C4-2B (cell line): ENCODE measurements at regions not wholly inside any gene's neighbourhood (a gene's known extent, or its start where the extent isn't known, plus 50 kb on each side); places are given as distances from the start of the nearest gene placed in this dataset.

ENCODE experiments used
- CTCF ChIP-seq: fragments of 450-650 bp; conservative IDR thresholded peaks from 2 replicates; pipeline ENCODE4 v1.5.1; 2017; ENCODE audit warnings: mild to moderate bottlenecking
- ZFX ChIP-seq: fragments of 450-650 bp; IDR thresholded peaks from 2 replicates; pipeline ENCODE4 v1.6.1; 2017

GRCh38 chr3:99425930-99426329, 212.5 kb upstream of the COL8A1 start:
- TF ChIP-seq CTCF (no peak), ZFX (no peak)
